Stomach (tissue), 8 donors: ENCODE measurements at regions not wholly inside any gene's neighbourhood (a gene's known extent, or its start where the extent isn't known, plus 50 kb on each side); places are given as distances from the start of the nearest gene placed in this dataset.

ENCODE experiments used
- DNase-seq, 2 donors: peaks; one replicate each; pipeline versions ENCODE4 v3.0.0 to v3.0.0-alpha.2; 2013 to 2019
- H3K27ac ChIP-seq, 5 donors: fragments of 200-600 bp in 4 of 5; sonication (generic) in 4 of 5; one replicate each; pipeline ENCODE4 v1.5.1; 2013 to 2019; ENCODE audit warnings: mild to moderate bottlenecking in 1 of 5, moderate library complexity in 1 of 5
- H3K27me3 ChIP-seq, 3 donors: fragments of 200-600 bp; sonication (generic); one replicate each; pipeline ENCODE4 v1.5.1; 2017 to 2019; ENCODE audit warnings: mixed run types in 1 of 3
- H3K36me3 ChIP-seq, 4 donors: fragments of 200-600 bp; sonication (generic); 1 replicate in 3 of 4; 2 replicates in 1 of 4; pipeline ENCODE4 v1.5.1; 2016 to 2019
- H3K4me1 ChIP-seq, 4 donors: fragments of 200-600 bp; sonication (generic); one replicate each; pipeline ENCODE4 v1.5.1; 2016 to 2019
- H3K4me3 ChIP-seq, 4 donors: fragments of 200-600 bp; sonication (generic) in 3 of 4; one replicate each; pipeline ENCODE4 v1.5.1; 2016 to 2019; ENCODE audit warnings: mild to moderate bottlenecking in 1 of 4
- H3K9me3 ChIP-seq, 4 donors: fragments of 200-600 bp; sonication (generic); one replicate each; pipeline ENCODE4 v1.5.1; 2016 to 2019
- CTCF ChIP-seq, 7 experiments: fragments of 450-650 bp in 4 of 7; fragments of 200-600 bp in 3 of 7; sonication (generic) in 3 of 7; IDR thresholded peaks; one replicate each; pipeline ENCODE4 v1.5.1; 2016 to 2019; ENCODE audit warnings: antibody characterized with exemption in 7 of 7, control low read depth in 2 of 7, mild to moderate bottlenecking in 1 of 7
- EP300 ChIP-seq: sonication (generic); formaldehyde crosslinking; IDR thresholded peaks from one replicate; pipeline ENCODE4 v1.6.1; 2017; ENCODE audit warnings: antibody characterized with exemption
- POLR2A ChIP-seq, 4 donors: fragments of 450-650 bp; IDR thresholded peaks; one replicate each; pipeline ENCODE4 v1.6.1; 2016; ENCODE audit warnings: antibody characterized with exemption in 4 of 4, control low read depth in 2 of 4, mild to moderate bottlenecking in 1 of 4, moderate library complexity in 1 of 4
- POLR2AphosphoS5 ChIP-seq, 3 donors: sonication (generic); formaldehyde crosslinking; IDR thresholded peaks; one replicate each; pipeline ENCODE4 v1.6.1; 2016; ENCODE audit warnings: antibody characterized with exemption in 3 of 3
- WGBS, 5 donors: extraction: QIAGEN DNeasy Blood & Tissue Kit in 3 of 5; methylation state at CpG; one replicate each; pipeline versions ENCODE4 v1.1.5 to v1.1.7; 2013 to 2018; 5-methylcytosine and 5-hydroxymethylcytosine counted together
- intact Hi-C: fragments of 100-400 bp; cut with DNase I; formaldehyde crosslinking; loops from one replicate; pipeline ENCODE4 v1.15.1; 2023; ENCODE audit warnings: low total_unique reads
- donor health status: healthy with polysubstance abuse.
- donor health status: Bipolar disorder and iron deficiency.
- donor health status: healthy.

GRCh38 chr6:98343797-98344196 lies 490.6 kb upstream of the POU3F2 start:
- H3K9me3 ChIP-seq: no peaks in the 10 kb centered on the region
- TF ChIP-seq CTCF (IDR thresholded peaks at IDR 0.05) (no peak), EP300 (no peak), POLR2AphosphoS5 (IDR thresholded peaks at IDR 0.05) (no peak), POLR2A (IDR thresholded peaks at IDR 0.05) (no peak)
- no peak for DNase-seq
- no peak overlapping the region for H3K27ac ChIP-seq
- H3K27me3 ChIP-seq: no peaks in the 10 kb centered on the region
- H3K36me3 ChIP-seq: no peaks in the 10 kb centered on the region
- intact Hi-C loops: no loop called here
- no peaks in the 10 kb centered on the region for H3K4me1 ChIP-seq
- no peak overlapping the region for H3K4me3 ChIP-seq

GRCh38 chr6:98352348-98352747 lies 482.0 kb upstream of the POU3F2 start:
- intact Hi-C loops: no loop called here
- Histone ChIP-seq H3K9me3 (no peaks in the 10 kb centered on the region), H3K27me3 (no peaks in the 10 kb centered on the region), H3K4me1 (no peaks in the 10 kb centered on the region), H3K4me3 (no peak overlapping the region), H3K36me3 (no peaks in the 10 kb centered on the region), H3K27ac (no peak overlapping the region)
- 66 to 84% (median 72%) methylated on average over 2 of the region's 2 CpGs for WGBS, 5 donors
- TF ChIP-seq POLR2A (IDR thresholded peaks at IDR 0.05) (no peak), CTCF (IDR thresholded peaks at IDR 0.05) (no peak), POLR2AphosphoS5 (IDR thresholded peaks at IDR 0.05) (no peak), EP300 (no peak)
- DNase-seq: no peak

- Histone ChIP-seq H3K36me3 (no peaks in the 10 kb centered on the region), H3K27me3 (no peaks in the 10 kb centered on the region), H3K4me3 (no peak overlapping the region), H3K27ac (no peak overlapping the region), H3K4me1 (no peaks in the 10 kb centered on the region), H3K9me3 (no peaks in the 10 kb centered on the region)
- no peak for TF ChIP-seq POLR2AphosphoS5 (IDR thresholded peaks at IDR 0.05)
- no peak for DNase-seq
- WGBS, 5 donors: 66 to 78% (median 75%) methylated on average over 3 of the region's 3 CpGs
- intact Hi-C loops: no loop called here
Measured at GRCh38 chr6:98358173-98358572, 476.2 kb upstream of the POU3F2 start.

- H3K27me3 ChIP-seq: no peaks in the 10 kb centered on the region
- intact Hi-C loops: no loop called here
Measured at GRCh38 chr6:98366371-98366770, 468.0 kb upstream of the POU3F2 start.

GRCh38 chr6:98380589-98380988 lies 453.8 kb upstream of the POU3F2 start:
- Histone ChIP-seq H3K9me3 (no peaks in the 10 kb centered on the region), H3K27ac (no peak overlapping the region), H3K36me3 (no peaks in the 10 kb centered on the region), H3K4me1 (no peaks in the 10 kb centered on the region), H3K27me3 (no peaks in the 10 kb centered on the region), H3K4me3 (no peak overlapping the region)
- DNase-seq: no peak
- intact Hi-C loops: no loop called here
- 61 to 69% (median 66%) methylated on average over 3 of the region's 3 CpGs for WGBS, 5 donors
- TF ChIP-seq CTCF (IDR thresholded peaks at IDR 0.05) (no peak), POLR2AphosphoS5 (IDR thresholded peaks at IDR 0.05) (no peak), POLR2A (IDR thresholded peaks at IDR 0.05) (no peak), EP300 (no peak)

More at GRCh38 chr6:98366371-98366770, 468.0 kb upstream of the POU3F2 start:
- DNase-seq: no peak
- Histone ChIP-seq H3K36me3 (no peaks in the 10 kb centered on the region), H3K27ac (no peak overlapping the region), H3K9me3 (no peaks in the 10 kb centered on the region), H3K4me1 (no peaks in the 10 kb centered on the region), H3K4me3 (no peak overlapping the region)
- 69 to 75% (median 69%) methylated on average over 6 of the region's 6 CpGs for WGBS, 5 donors
- TF ChIP-seq CTCF (IDR thresholded peaks at IDR 0.05) (no peak), POLR2AphosphoS5 (IDR thresholded peaks at IDR 0.05) (no peak), EP300 (no peak), POLR2A (IDR thresholded peaks at IDR 0.05) (no peak)
